MCF 10A (cell line): ENCODE measurements at regions not wholly inside any gene's neighbourhood (a gene's known extent, or its start where the extent isn't known, plus 50 kb on each side); places are given as distances from the start of the nearest gene placed in this dataset.
A peak's percentile ranks its signal among the peaks of the same experiment; 100 is the strongest.

Experiments
- BruUV-seq: library from RNA; stranded (reverse); fragments of 400-500 nt; replicated peaks from 2 replicates; lab custom pipeline; 2021; lab: Mats Ljungman, UMichigan
- CTCF ChIA-PET: fragments of 300-600 bp; sonication (Branson Sonifier 250); formaldehyde crosslinking; extraction: SDS; loops from one replicate; lab custom pipeline; 2021; ENCODE audit warnings: antibody characterized with exemption, inconsistent platforms; lab: Yijun Ruan, JAX
- POLR2A ChIA-PET: fragments of 300-600, 350-650 bp; sonication (Branson Sonifier 250); formaldehyde crosslinking; extraction: SDS; loops from one replicate; lab custom pipeline; 2020; ENCODE audit warnings: antibody characterized with exemption, inconsistent platforms; lab: Yijun Ruan, JAX
- DNase-seq: peaks from one replicate; pipeline ENCODE4 v3.0.0-alpha.2; 2018; ENCODE audit not compliant: unreplicated experiment
- H3K27ac Mint-ChIP-seq: one replicate; pipeline ENCODE4 v1.8.0; 2022; ENCODE audit warnings: mild to moderate bottlenecking, low read depth, mixed read lengths; ENCODE audit not compliant: unreplicated experiment
- H3K27me3 Mint-ChIP-seq: one replicate; pipeline ENCODE4 v1.8.0; 2022; ENCODE audit warnings: mixed read lengths; ENCODE audit not compliant: insufficient read depth, unreplicated experiment
- H3K36me3 Mint-ChIP-seq: one replicate; pipeline ENCODE4 v1.8.0; 2022; ENCODE audit warnings: mild to moderate bottlenecking, moderate library complexity, mixed read lengths; ENCODE audit not compliant: insufficient read depth, unreplicated experiment
- H3K4me1 Mint-ChIP-seq: one replicate; pipeline ENCODE4 v1.8.0; 2022; ENCODE audit warnings: mixed read lengths; ENCODE audit not compliant: insufficient read depth, unreplicated experiment
- H3K4me3 Mint-ChIP-seq: one replicate; pipeline ENCODE4 v1.8.0; 2022; ENCODE audit warnings: mild to moderate bottlenecking, moderate library complexity, mixed read lengths; ENCODE audit not compliant: unreplicated experiment
- H3K9me3 Mint-ChIP-seq: one replicate; pipeline ENCODE4 v1.8.0; 2022; ENCODE audit warnings: mixed read lengths; ENCODE audit not compliant: unreplicated experiment
- intact Hi-C: fragments of 100-400 bp; cut with micrococcal nuclease; formaldehyde crosslinking; loops from 2 replicates; pipeline ENCODE4 v1.14.1; 2022
- TF ChIP-seq, protein P1 (sequence below): fragments of 200-600 bp; IDR thresholded peaks from one replicate; pipeline ENCODE4 v1.8.0; 2022; ENCODE audit warnings: antibody characterized with exemption, mild to moderate bottlenecking; ENCODE audit not compliant: unreplicated experiment

DNA sequence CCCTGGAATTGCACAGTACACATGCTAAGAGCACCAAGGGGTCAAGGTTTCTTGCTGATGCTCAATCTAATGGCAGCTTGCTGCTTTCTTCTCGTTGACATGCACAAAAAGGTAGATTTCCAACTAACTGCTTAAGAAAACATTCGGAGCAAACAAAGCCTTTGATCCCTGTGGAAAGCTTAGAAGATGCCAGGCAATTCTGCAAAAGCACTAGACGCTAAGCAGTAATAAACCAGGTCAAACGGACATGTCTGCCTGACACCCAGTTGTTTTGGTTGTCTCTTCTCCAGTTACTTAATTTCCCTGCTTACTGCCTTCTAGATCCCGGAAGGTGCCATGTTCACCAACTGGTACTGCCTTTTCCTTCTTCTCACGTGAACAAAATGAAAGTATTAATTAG lies 100.5 kb upstream of the TMCC3 start:
- intact Hi-C loops: loop anchor here (10.0 kb wide), 1 partner anchor 606 kb away; the partner anchor contains the start of gene PLXNC1
- ChIA-PET CTCF (no interaction called here), POLR2A (no interaction called here)
- no peak overlapping the region for H3K27ac Mint-ChIP-seq
- H3K27me3 Mint-ChIP-seq: no peaks in the 10 kb centered on the region
- no peaks in the 10 kb centered on the region for H3K36me3 Mint-ChIP-seq
- H3K9me3 Mint-ChIP-seq: no peaks in the 10 kb centered on the region
- DNase-seq: no peak
- BruUV-seq: no TSS peak
- TF ChIP-seq, protein P1, sequence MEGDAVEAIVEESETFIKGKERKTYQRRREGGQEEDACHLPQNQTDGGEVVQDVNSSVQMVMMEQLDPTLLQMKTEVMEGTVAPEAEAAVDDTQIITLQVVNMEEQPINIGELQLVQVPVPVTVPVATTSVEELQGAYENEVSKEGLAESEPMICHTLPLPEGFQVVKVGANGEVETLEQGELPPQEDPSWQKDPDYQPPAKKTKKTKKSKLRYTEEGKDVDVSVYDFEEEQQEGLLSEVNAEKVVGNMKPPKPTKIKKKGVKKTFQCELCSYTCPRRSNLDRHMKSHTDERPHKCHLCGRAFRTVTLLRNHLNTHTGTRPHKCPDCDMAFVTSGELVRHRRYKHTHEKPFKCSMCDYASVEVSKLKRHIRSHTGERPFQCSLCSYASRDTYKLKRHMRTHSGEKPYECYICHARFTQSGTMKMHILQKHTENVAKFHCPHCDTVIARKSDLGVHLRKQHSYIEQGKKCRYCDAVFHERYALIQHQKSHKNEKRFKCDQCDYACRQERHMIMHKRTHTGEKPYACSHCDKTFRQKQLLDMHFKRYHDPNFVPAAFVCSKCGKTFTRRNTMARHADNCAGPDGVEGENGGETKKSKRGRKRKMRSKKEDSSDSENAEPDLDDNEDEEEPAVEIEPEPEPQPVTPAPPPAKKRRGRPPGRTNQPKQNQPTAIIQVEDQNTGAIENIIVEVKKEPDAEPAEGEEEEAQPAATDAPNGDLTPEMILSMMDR: no peak
- no peak overlapping the region for H3K4me3 Mint-ChIP-seq
- H3K4me1 Mint-ChIP-seq: peaks cover 13% of the 10 kb centered on the region

DNA sequence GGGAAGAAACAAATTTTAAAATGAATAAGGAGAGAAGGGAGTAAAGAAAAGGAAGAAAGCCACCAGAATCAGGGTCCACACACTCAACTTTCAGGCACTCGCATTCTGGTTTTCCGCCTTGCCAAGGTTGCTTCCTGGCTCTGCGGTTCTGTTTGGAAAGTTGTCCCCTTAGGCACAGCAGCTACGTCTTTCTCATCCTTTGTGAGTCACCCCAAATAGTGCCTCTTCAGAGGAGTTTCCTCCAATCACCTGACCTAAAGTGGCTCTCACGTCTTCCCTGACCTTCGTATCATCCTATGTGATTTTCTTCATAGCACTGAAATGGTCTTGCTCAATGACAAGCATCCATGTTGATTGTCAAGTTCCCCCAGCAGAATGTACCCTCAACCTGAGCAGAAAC lies 99.5 kb upstream of the TMCC3 start:
- POLR2A ChIA-PET: no interaction called here
- CTCF ChIA-PET: interaction anchor here (0.6 kb wide), 2 partner anchors 27 to 1236 kb away, joined by 3 read pairs; no protein-coding TSS in a partner anchor
- intact Hi-C loops: loop anchor here (10.0 kb wide), 1 partner anchor 605 kb away; the partner anchor contains the start of gene PLXNC1
- H3K9me3 Mint-ChIP-seq: no peaks in the 10 kb centered on the region
- no peaks in the 10 kb centered on the region for H3K36me3 Mint-ChIP-seq
- TF ChIP-seq, protein P1: no peak
- H3K4me1 Mint-ChIP-seq: peaks cover 13% of the 10 kb centered on the region
- H3K27ac Mint-ChIP-seq: no peak overlapping the region
- peak; percentile 19 for DNase-seq
- BruUV-seq: no TSS peak
- H3K27me3 Mint-ChIP-seq: no peaks in the 10 kb centered on the region
- H3K4me3 Mint-ChIP-seq: no peak overlapping the region

DNA sequence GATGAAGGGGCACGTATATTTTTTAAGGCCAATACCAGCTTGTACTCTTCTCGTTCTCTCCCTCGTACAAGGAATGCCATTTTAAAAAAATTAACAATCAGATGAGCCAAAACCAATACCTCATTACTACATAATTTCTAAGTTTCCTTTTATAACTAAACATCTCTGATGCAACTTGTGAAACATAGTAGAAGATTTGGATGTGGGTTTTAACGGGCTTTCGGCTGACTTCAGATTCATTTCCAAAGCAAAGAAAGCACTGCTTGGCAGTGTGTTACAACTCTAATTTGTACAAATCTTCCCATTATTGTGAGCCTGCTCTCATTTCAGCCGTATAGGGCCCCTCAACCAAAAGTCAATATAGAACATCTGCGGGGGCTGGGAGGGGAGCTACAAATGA lies 99.1 kb upstream of the TMCC3 start:
- no TSS peak for BruUV-seq
- ChIA-PET CTCF (interaction anchor here (0.6 kb wide), 2 partner anchors 26 to 1235 kb away, joined by 3 read pairs; no protein-coding TSS in a partner anchor), POLR2A (no interaction called here)
- TF ChIP-seq, protein P1: no peak
- Mint-ChIP-seq H3K27me3 (no peaks in the 10 kb centered on the region), H3K36me3 (no peaks in the 10 kb centered on the region), H3K4me1 (peaks cover 13% of the 10 kb centered on the region), H3K9me3 (no peaks in the 10 kb centered on the region), H3K4me3 (no peak overlapping the region), H3K27ac (no peak overlapping the region)
- DNase-seq: no peak
- intact Hi-C loops: no loop called here

DNA sequence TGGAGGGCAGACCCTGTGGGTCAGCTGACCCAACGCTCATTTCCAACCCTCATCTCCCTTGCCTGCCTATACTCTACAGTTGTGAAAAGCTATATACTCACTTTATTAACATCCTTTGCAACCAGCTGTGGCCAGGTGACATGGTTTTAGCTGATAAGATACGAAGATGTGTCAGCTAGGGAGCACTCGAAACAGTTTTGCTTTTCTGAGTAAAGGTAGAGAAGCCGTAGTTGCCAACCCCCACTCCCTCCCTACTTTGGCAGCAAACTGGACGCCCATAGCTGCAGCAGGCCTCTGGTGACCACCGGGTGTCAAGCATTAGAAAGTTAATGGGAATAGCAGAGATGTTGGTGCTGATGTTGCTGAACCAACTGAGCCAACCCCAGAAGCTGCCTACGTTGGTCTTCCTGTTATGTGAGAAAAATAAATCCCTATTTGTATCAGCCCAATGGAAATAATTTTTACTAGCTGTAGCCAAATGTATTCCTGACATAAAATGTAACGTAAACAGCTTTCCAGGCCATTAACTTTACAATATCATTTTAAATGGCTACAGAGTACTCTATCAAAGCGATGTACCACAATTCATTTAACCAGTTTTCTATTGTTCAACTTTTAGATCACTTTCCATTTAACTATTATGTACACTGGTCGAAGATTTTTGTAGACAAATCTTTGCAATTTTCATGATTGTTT lies 98.5 kb upstream of the TMCC3 start:
- Mint-ChIP-seq H3K4me3 (no peak overlapping the region), H3K36me3 (no peaks in the 10 kb centered on the region), H3K27ac (no peak overlapping the region), H3K4me1 (peaks cover 13% of the 10 kb centered on the region), H3K9me3 (no peaks in the 10 kb centered on the region), H3K27me3 (no peaks in the 10 kb centered on the region)
- intact Hi-C loops: no loop called here
- BruUV-seq: no TSS peak
- CTCF ChIA-PET: no interaction called here
- no peak for DNase-seq
- POLR2A ChIA-PET: no interaction called here
- TF ChIP-seq, protein P1: no peak
